Thyroid gland (tissue), 4 donors: ENCODE measurements at regions not wholly inside any gene's neighbourhood (a gene's known extent, or its start where the extent isn't known, plus 50 kb on each side); places are given as distances from the start of the nearest gene placed in this dataset.

Experiments
- DNase-seq, 2 donors: peaks; one replicate each; pipeline ENCODE4 v3.0.0-alpha.2; 2019
- H3K27ac ChIP-seq, 3 donors: fragments of 200-600 bp; sonication (generic); 1 replicate in 2 of 3; 2 replicates in 1 of 3; pipeline ENCODE4 v1.5.1; 2016 to 2019; ENCODE audit warnings: mild to moderate bottlenecking in 1 of 3, moderate library complexity in 1 of 3
- H3K27me3 ChIP-seq: fragments of 200-600 bp; sonication (generic); one replicate; pipeline ENCODE4 v1.5.1; 2019
- H3K36me3 ChIP-seq, 2 donors: fragments of 200-600 bp; sonication (generic); one replicate each; pipeline ENCODE4 v1.5.1; 2016 to 2019
- H3K4me1 ChIP-seq, 2 donors: fragments of 200-600 bp; sonication (generic); one replicate each; pipeline ENCODE4 v1.5.1; 2017 to 2019
- H3K4me3 ChIP-seq, 3 donors: fragments of 200-600 bp; sonication (generic); replicated peaks in 1 of 3; 1 replicate in 2 of 3; 2 replicates in 1 of 3; pipeline ENCODE4 v1.5.1; 2016; ENCODE audit warnings: mild to moderate bottlenecking in 1 of 3
- H3K9me3 ChIP-seq: fragments of 200-600 bp; sonication (generic); one replicate; pipeline ENCODE4 v1.5.1; 2017
- CTCF ChIP-seq, 6 experiments: fragments of 200-600 bp in 3 of 6; fragments of 450-650 bp in 3 of 6; sonication (generic) in 3 of 6; IDR thresholded peaks; one replicate each; pipeline ENCODE4 v1.5.1; 2016 to 2019; ENCODE audit warnings: antibody characterized with exemption in 6 of 6, mild to moderate bottlenecking in 2 of 6, inconsistent platforms in 1 of 6, moderate library complexity in 1 of 6
- POLR2A ChIP-seq, 2 donors: fragments of 450-650 bp; IDR thresholded peaks; one replicate each; pipeline ENCODE4 v1.6.1; 2017; ENCODE audit warnings: antibody characterized with exemption in 2 of 2, mild to moderate bottlenecking in 2 of 2, moderate library complexity in 1 of 2
- WGBS, 2 donors: methylation state at CpG; one replicate each; pipeline ENCODE4 v1.1.5; 2017; 5-methylcytosine and 5-hydroxymethylcytosine counted together
- intact Hi-C: fragments of 100-400 bp; cut with DNase I; formaldehyde crosslinking; loops from one replicate; pipeline ENCODE4 v1.15.1; 2023

- H3K36me3 ChIP-seq = no peaks in the 10 kb centered on the region
- DNase-seq = no peak
- H3K4me3 ChIP-seq = no peak overlapping the region
- peaks cover 0 to 6% of the 10 kb centered on the region in 2 donors for H3K4me1 ChIP-seq
- intact Hi-C loops = no loop called here
- no peak overlapping the region for H3K27ac ChIP-seq
- WGBS, 2 donors = 80 to 85% methylated on average over 3 of the region's 3 CpGs
- H3K27me3 ChIP-seq = no peaks in the 10 kb centered on the region
- no peaks in the 10 kb centered on the region for H3K9me3 ChIP-seq
- no peak for TF ChIP-seq POLR2A (IDR thresholded peaks at IDR 0.05)
Observed at GRCh38 chr2:47260971-47261370, 84.7 kb upstream of the CALM2 start.

- intact Hi-C loops = no loop called here
- H3K36me3 ChIP-seq = no peaks in the 10 kb centered on the region
- no peaks in the 10 kb centered on the region for H3K9me3 ChIP-seq
- no peak for TF ChIP-seq CTCF (IDR thresholded peaks at IDR 0.05)
- no peak for TF ChIP-seq POLR2A (IDR thresholded peaks at IDR 0.05)
- 58 to 66% methylated on average over 3 of the region's 3 CpGs for WGBS, 2 donors
- H3K27me3 ChIP-seq = no peaks in the 10 kb centered on the region
- DNase-seq = no peak
- no peak overlapping the region for H3K27ac ChIP-seq
- H3K4me1 ChIP-seq = peaks cover 0 to 6% of the 10 kb centered on the region in 2 donors
- no peak overlapping the region for H3K4me3 ChIP-seq
Observed at GRCh38 chr2:47259829-47260228, 83.5 kb upstream of the CALM2 start.

- Histone ChIP-seq H3K9me3 (no peaks in the 10 kb centered on the region), H3K27me3 (no peaks in the 10 kb centered on the region), H3K4me3 (no peak overlapping the region), H3K4me1 (peaks cover 0 to 6% of the 10 kb centered on the region in 2 donors), H3K36me3 (no peaks in the 10 kb centered on the region), H3K27ac (no peak overlapping the region)
- DNase-seq = no peak
- TF ChIP-seq POLR2A (IDR thresholded peaks at IDR 0.05) = no peak
- intact Hi-C loops = no loop called here
- WGBS, 2 donors = 88 to 91% methylated on average over 2 of the region's 2 CpGs
Observed at GRCh38 chr2:47257946-47258348, 81.6 kb upstream of the CALM2 start.

- DNase-seq = no peak
- intact Hi-C loops = no loop called here
- H3K4me1 ChIP-seq = peaks cover 0 to 6% of the 10 kb centered on the region in 2 donors
- no peaks in the 10 kb centered on the region for H3K9me3 ChIP-seq
- H3K4me3 ChIP-seq = no peak overlapping the region
- H3K27ac ChIP-seq = no peak overlapping the region
- no peak for TF ChIP-seq POLR2A (IDR thresholded peaks at IDR 0.05)
- no peak for TF ChIP-seq CTCF (IDR thresholded peaks at IDR 0.05)
- no peaks in the 10 kb centered on the region for H3K36me3 ChIP-seq
- WGBS, 2 donors = 78 to 87% methylated on average over 9 of the region's 9 CpGs
- no peaks in the 10 kb centered on the region for H3K27me3 ChIP-seq
Observed at GRCh38 chr2:47256416-47257087, 80.2 kb upstream of the CALM2 start.

GRCh38 chr2:47255794-47256193 lies 79.5 kb upstream of the CALM2 start:
- no peak overlapping the region for H3K27ac ChIP-seq
- H3K4me1 ChIP-seq = peaks cover 0 to 6% of the 10 kb centered on the region in 2 donors
- no peak overlapping the region for H3K4me3 ChIP-seq
- no peaks in the 10 kb centered on the region for H3K27me3 ChIP-seq
- TF ChIP-seq POLR2A (IDR thresholded peaks at IDR 0.05) (no peak), CTCF (IDR thresholded peaks at IDR 0.05) (no peak)
- intact Hi-C loops = no loop called here
- no peak for DNase-seq
- H3K9me3 ChIP-seq = no peaks in the 10 kb centered on the region
- no peaks in the 10 kb centered on the region for H3K36me3 ChIP-seq
- WGBS, 2 donors = 91 to 98% methylated on average over 3 to 4 of the region's 4 CpGs

- H3K27me3 ChIP-seq = no peaks in the 10 kb centered on the region
- peaks cover 0 to 2% of the 10 kb centered on the region in 2 donors for H3K4me1 ChIP-seq
- no peaks in the 10 kb centered on the region for H3K9me3 ChIP-seq
- 78 to 89% methylated on average over 5 of the region's 5 CpGs for WGBS, 2 donors
- no peaks in the 10 kb centered on the region for H3K36me3 ChIP-seq
- TF ChIP-seq POLR2A (IDR thresholded peaks at IDR 0.05) (no peak), CTCF (IDR thresholded peaks at IDR 0.05) (no peak)
- H3K27ac ChIP-seq = no peak overlapping the region
- DNase-seq = no peak
- no peak overlapping the region for H3K4me3 ChIP-seq
- intact Hi-C loops = no loop called here
Observed at GRCh38 chr2:47254464-47254863, 78.2 kb upstream of the CALM2 start.
